GM11168 (cell line): ENCODE measurements at regions not wholly inside any gene's neighbourhood (a gene's known extent, or its start where the extent isn't known, plus 50 kb on each side); places are given as distances from the start of the nearest gene placed in this dataset.

Experiments used
- in situ Hi-C: fragments of 300-500 bp; cut with MboI; formaldehyde crosslinking; loops from one replicate; pipeline ENCODE4 v1.12.0; 2022; ENCODE audit warnings: low sequenced_read_pairs; ENCODE audit not compliant: unreplicated experiment

DNA sequence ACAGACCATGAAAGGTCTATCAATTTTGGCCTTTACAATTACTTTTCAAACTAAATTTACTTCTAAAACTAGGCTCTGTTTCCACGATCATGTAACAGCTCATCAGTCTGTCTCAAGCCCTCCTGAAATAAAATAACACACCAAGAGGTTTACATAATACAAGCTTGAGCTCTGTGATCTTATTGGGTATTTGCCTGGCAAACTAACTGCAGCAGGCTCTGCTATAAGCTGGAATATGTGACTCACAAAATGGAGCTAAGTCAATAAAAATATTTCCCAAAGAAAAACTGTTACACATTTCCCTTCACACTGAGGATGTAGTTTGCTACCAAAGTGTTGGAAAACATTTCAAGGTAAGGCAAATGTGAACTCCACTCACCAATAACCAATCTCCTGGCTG lies 94.7 kb upstream of the GPM6B start:
- in situ Hi-C loops, result no loop called here

GRCh38 chrX:13906093-13906492 lies 89.2 kb upstream of the GPM6B start:
- in situ Hi-C loops, result no loop called here

GRCh38 chrX:13903405-13903804 lies 86.5 kb upstream of the GPM6B start:
- in situ Hi-C loops, result no loop called here

DNA sequence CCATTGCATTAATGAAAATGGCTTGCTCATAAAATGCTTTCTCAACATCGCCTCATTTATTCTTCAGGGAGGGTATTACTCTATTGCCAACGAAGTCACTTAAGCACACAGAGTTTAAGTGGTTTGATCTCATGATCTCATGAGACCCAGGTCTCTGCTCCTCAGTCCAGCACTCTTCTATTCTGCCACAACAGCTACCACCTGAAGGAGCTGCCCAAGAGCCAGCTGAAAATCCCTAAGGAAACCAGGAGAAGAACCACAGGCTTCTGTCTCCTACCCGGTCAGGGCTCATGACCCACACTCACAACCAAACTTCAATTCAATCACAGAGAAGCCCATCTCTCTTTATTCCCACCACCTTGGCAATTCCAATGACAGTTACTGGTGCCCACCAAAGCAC lies 85.5 kb upstream of the GPM6B start:
- in situ Hi-C loops, result no loop called here

GRCh38 chrX:13901354-13901753 lies 84.5 kb upstream of the GPM6B start:
- in situ Hi-C loops, result no loop called here

DNA sequence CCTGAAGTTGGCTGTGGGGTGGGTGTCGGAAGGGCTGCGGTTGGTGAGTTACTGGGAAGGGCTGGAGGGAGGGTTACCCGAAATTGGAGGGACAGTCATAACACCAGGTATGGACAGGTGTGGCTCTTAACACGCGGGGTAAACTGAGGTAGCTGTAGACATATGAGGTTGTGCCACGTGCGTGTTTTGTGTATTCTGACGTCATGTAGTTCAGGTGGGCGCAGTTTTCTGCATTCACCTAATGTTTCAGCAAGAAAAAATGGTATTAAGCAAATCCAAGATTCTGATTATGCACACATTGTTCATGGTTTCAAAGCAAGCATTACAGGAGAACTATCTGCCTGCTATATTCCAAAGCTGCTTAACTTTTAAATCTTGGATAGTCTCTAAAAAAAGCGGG lies 83.5 kb upstream of the GPM6B start:
- in situ Hi-C loops, result no loop called here

GRCh38 chrX:13899607-13900006 lies 82.7 kb upstream of the GPM6B start:
- in situ Hi-C loops, result loop anchor here (5.0 kb wide), 1 partner anchor 133 kb away; no protein-coding TSS in a partner anchor

GRCh38 chrX:13898603-13899002 lies 81.7 kb upstream of the GPM6B start:
- in situ Hi-C loops, result loop anchor here (5.0 kb wide), 1 partner anchor 134 kb away; no protein-coding TSS in a partner anchor

DNA sequence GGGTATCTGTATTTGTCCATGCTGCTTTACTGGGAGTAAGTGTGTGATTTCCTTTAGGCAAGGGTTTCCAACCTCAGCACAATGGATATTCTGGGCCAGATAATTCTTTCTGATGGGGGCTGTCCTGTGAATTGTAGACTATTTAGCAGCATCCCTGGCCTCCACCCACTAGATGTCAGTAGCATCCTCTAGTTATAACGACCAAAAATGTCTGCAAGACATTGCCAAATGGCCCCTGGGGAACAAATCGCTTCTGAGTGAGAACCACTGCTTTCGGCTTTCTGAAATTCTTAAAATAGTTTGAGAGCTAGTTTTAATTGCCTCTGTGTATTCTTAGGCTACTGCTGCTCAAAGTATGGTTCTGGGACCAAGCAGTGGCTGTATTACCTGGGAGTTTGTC lies 81.2 kb upstream of the GPM6B start:
- in situ Hi-C loops, result loop anchor here (5.0 kb wide), 1 partner anchor 134 kb away; no protein-coding TSS in a partner anchor

DNA sequence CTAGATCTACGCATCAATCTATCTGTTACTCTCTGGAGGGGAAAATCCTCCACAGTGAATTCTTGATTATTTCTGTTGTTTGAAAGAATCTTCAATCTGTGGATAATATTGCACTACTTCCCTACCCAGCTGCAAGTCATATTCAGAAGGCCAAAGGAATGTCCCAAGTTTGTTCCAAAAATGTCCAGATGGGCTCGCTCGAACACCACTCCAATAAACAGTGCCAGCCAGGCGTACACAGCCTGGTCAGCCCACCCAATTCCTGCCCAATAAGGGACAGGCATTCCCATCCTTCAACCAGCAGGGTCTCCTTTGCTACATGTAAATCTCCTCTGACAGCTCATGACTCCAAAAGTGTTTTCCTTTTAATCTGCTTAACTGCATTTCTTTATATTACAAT lies 80.7 kb upstream of the GPM6B start:
- in situ Hi-C loops, result loop anchor here (5.0 kb wide), 1 partner anchor 135 kb away; no protein-coding TSS in a partner anchor

DNA sequence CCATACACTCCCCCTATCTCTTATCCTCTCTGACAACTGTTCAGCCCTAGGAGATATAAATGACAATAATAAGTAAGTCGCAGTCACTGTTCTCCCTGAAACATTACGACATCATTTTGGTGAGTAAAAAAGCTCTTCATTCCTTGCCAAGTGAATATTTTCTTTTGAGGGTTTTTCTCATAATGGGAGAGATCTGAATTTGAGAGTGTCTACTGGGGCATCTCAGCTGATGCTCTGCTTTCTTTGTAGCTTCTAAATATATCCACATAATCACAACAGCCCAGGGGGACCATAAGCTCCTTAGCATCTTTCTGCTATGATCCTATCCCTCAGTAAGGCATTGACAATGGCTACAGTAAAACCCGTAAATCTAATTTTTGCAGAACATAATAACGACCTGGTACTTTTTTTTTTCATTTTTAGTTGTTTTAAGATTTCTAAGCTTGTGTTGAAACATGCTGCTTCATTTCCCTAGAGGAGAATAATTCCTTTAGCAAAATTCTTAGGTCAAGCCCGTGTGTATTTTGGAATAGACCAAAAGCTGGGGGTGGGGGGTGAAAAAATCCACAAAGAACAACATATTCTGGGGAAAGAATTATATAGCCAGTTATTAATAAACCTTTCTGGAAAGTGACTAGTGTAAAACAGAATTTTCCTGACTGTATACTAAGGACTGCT lies 78.1 kb upstream of the GPM6B start:
- in situ Hi-C loops, result loop anchor here (5.0 kb wide), 2 partner anchors 38 to 137 kb away; no protein-coding TSS in a partner anchor

DNA sequence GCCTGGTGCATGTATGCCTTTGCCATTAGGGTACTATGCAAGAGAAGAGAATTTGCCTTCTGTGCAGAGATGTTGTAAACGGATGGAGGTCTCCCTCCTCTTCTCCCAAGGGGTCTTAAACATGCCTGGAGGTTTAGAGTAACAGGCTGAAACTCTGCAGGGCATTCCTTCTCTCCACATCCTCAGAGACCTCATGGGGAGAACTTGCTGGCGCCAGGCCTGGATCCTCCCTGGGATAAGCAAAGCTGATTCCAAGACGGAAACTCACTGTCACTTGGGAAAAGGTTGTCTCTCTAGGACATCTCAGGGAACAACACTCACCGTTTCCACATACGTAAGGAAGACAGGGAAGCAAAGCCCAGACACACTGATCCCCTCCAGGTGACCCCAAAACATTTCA lies 76.9 kb upstream of the GPM6B start:
- in situ Hi-C loops, result loop anchor here (5.0 kb wide), 1 partner anchor 37 kb away; no protein-coding TSS in a partner anchor

GRCh38 chrX:13892856-13893255 lies 76.0 kb upstream of the GPM6B start:
- in situ Hi-C loops, result loop anchor here (5.0 kb wide), 1 partner anchor 36 kb away; no protein-coding TSS in a partner anchor

- in situ Hi-C loops, result loop anchor here (5.0 kb wide), 1 partner anchor 34 kb away; no protein-coding TSS in a partner anchor
Measured at GRCh38 chrX:13891377-13892140, 74.7 kb upstream of the GPM6B start.

GRCh38 chrX:13890806-13891205 lies 73.9 kb upstream of the GPM6B start:
- in situ Hi-C loops, result loop anchor here (5.0 kb wide), 1 partner anchor 34 kb away; no protein-coding TSS in a partner anchor

GRCh38 chrX:13888284-13888683 lies 71.4 kb upstream of the GPM6B start:
- in situ Hi-C loops, result no loop called here

DNA sequence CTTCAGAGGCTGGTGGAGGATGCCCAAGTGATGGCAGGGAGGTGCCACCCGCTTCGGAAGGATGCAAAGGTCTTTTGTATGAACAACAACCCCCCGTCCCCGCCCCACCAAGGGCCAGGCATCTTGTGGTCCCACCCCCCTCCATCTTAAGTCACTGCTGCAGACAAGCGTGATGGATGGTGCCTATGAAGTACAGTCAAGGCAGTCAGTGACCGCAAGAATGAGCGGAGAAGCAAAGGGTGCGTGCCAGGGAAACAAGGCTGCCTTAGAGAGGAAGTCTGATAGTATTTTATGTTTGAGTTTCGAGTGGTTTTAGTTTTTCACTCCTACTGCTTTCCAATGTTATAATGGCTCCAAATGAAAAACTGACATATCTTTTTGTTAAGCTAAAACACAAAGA lies 68.7 kb upstream of the GPM6B start:
- in situ Hi-C loops, result no loop called here

- in situ Hi-C loops, result no loop called here
Measured at GRCh38 chrX:13876652-13877051, 59.8 kb upstream of the GPM6B start.

GRCh38 chrX:13875572-13875971 lies 58.7 kb upstream of the GPM6B start:
- in situ Hi-C loops, result no loop called here

- in situ Hi-C loops, result no loop called here
Measured at GRCh38 chrX:13868591-13868990, 51.7 kb upstream of the GPM6B start.
